SU-DHL-6 (cell line): ENCODE measurements at regions not wholly inside any gene's neighbourhood (a gene's known extent, or its start where the extent isn't known, plus 50 kb on each side); places are given as distances from the start of the nearest gene placed in this dataset.

Experiments
- H2AFZ ChIP-seq: fragments of 200-600 bp; sonication (generic); 2 replicates; pipeline ENCODE4 v1.6.1; 2014; ENCODE audit warnings: low read depth, mild to moderate bottlenecking, moderate library complexity, mixed read lengths, antibody characterized with exemption, low read length; ENCODE audit not compliant: severe bottlenecking
- H3F3A ChIP-seq: fragments of 200-600 bp; shearing (Covaris generic); 2 replicates; pipeline ENCODE4 v1.6.0; 2016; ENCODE audit warnings: antibody characterized with exemption, mild to moderate bottlenecking; ENCODE audit not compliant: insufficient read depth
- H3K27ac ChIP-seq: fragments of 200-600 bp; sonication (generic); 2 replicates; pipeline ENCODE4 v1.5.1; 2016; ENCODE audit warnings: low read depth, mild to moderate bottlenecking, low read length, moderate library complexity, mixed read lengths
- H3K27me3 ChIP-seq: fragments of 200-600 bp; sonication (generic), shearing (Covaris generic); 2 replicates; pipeline ENCODE4 v1.6.0; 2014; ENCODE audit warnings: mild to moderate bottlenecking, low read length
- H3K36me3 ChIP-seq: fragments of 200-600 bp; sonication (generic); 2 replicates; pipeline ENCODE4 v1.6.1; 2014; ENCODE audit warnings: mild to moderate bottlenecking, low read length, mixed read lengths
- H3K4me2 ChIP-seq: fragments of 300-600, 200-600 bp; shearing (Covaris generic), sonication (generic); 2 replicates; pipeline ENCODE4 v1.6.0; 2014; ENCODE audit warnings: low read length, low read depth, mild to moderate bottlenecking; ENCODE audit not compliant: poor library complexity, severe bottlenecking
- H3K4me3 ChIP-seq: fragments of 200-600 bp; sonication (generic); 2 replicates; pipeline ENCODE4 v1.5.1; 2014; ENCODE audit warnings: antibody characterized with exemption, low read length, mild to moderate bottlenecking, mixed read lengths; ENCODE audit not compliant: insufficient read depth, poor library complexity, severe bottlenecking
- H3K79me2 ChIP-seq: fragments of 200-600 bp; sonication (generic); 2 replicates; pipeline ENCODE4 v1.6.1; 2014; ENCODE audit warnings: mild to moderate bottlenecking, low read length, moderate library complexity; ENCODE audit not compliant: insufficient read depth
- H3K9ac ChIP-seq: fragments of 200-600 bp; sonication (generic); 2 replicates; pipeline ENCODE4 v1.7.0; 2014; ENCODE audit warnings: mild to moderate bottlenecking, low read length
- H3K9me2 ChIP-seq: fragments of 200-600 bp; sonication (generic); replicated peaks from 2 replicates; pipeline ENCODE4 v1.6.1; 2014; ENCODE audit warnings: low read length; ENCODE audit not compliant: insufficient read depth
- H3K9me3 ChIP-seq: fragments of 200-600 bp; sonication (generic); 2 replicates; pipeline ENCODE4 v1.6.1; 2014; ENCODE audit warnings: low read length, mixed read lengths; ENCODE audit not compliant: insufficient read depth
- H4K20me1 ChIP-seq: fragments of 200-600 bp; sonication (generic); 2 replicates; pipeline ENCODE4 v1.6.1; 2014; ENCODE audit warnings: low read depth, mild to moderate bottlenecking, antibody characterized with exemption, low read length, moderate library complexity, mixed read lengths
- EZH2phosphoT487 ChIP-seq: fragments of 200-600 bp; sonication (generic), shearing (Covaris generic); conservative IDR thresholded peaks from 2 replicates; pipeline ENCODE4 v1.6.1; 2018; ENCODE audit warnings: mild to moderate bottlenecking, antibody characterized with exemption, low read length, moderate library complexity, mixed read lengths
- TF ChIP-seq, protein P1 (sequence below): fragments of 200-600 bp; sonication (generic); IDR thresholded peaks from one replicate; pipeline ENCODE4 v1.5.1; 2017; ENCODE audit warnings: antibody characterized with exemption, mild to moderate bottlenecking, low read length, moderate library complexity; ENCODE audit not compliant: insufficient read depth, poor library complexity, severe bottlenecking

DNA sequence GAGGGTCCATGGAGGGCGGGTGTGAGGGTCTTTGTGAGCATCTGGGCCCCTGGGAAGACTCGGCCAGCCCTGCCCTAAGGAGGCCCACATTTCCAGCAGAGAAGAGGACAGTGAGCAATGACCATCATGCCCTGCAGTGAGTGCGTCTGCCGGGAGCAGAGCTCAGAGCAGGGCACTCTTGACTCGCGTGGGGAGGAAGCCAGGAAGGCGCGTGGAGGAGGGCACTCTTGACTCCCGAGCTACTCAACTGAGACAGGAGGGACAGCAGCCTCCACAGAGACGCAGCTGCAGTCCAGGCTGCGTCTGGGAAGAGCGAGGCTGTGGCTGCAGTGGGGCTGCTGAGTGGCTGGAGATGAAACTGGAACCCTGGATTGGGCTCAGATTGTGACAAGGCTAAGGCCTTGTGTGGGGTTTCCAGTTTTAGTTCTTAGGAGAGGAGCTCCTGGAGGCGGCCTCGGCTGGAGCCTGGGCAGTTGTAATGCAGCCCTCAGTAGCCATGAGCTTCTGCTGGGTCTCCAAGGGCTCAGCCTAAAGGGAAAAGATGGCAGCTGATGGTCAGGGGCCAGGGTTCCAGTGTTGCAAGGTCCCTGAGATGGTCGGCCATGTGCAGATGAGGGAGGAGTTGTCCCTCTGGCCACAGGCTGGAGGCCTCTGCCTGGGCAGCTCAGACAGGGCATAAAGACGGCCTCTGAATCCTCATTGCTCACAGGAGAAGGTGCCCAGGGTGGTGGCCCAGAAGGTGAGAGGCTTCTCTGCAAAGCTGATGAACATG is 264.7 kb upstream of the B3GAT1 start:
- Histone ChIP-seq H4K20me1 (no peaks in the 10 kb centered on the region), H3K4me3 (no peak overlapping the region), H3K9me3 (no peaks in the 10 kb centered on the region), H3K9me2 (no peaks in the 10 kb centered on the region), H3K27ac (no peak overlapping the region), H3K9ac (no peak overlapping the region), H3F3A (no peaks in the 10 kb centered on the region), H3K27me3 (no peaks in the 10 kb centered on the region), H3K79me2 (no peaks in the 10 kb centered on the region), H2AFZ (no peak overlapping the region), H3K36me3 (no peaks in the 10 kb centered on the region), H3K4me2 (no peak overlapping the region)
- TF ChIP-seq, protein P1, sequence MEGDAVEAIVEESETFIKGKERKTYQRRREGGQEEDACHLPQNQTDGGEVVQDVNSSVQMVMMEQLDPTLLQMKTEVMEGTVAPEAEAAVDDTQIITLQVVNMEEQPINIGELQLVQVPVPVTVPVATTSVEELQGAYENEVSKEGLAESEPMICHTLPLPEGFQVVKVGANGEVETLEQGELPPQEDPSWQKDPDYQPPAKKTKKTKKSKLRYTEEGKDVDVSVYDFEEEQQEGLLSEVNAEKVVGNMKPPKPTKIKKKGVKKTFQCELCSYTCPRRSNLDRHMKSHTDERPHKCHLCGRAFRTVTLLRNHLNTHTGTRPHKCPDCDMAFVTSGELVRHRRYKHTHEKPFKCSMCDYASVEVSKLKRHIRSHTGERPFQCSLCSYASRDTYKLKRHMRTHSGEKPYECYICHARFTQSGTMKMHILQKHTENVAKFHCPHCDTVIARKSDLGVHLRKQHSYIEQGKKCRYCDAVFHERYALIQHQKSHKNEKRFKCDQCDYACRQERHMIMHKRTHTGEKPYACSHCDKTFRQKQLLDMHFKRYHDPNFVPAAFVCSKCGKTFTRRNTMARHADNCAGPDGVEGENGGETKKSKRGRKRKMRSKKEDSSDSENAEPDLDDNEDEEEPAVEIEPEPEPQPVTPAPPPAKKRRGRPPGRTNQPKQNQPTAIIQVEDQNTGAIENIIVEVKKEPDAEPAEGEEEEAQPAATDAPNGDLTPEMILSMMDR: no peak
- no peak for TF ChIP-seq EZH2phosphoT487

DNA sequence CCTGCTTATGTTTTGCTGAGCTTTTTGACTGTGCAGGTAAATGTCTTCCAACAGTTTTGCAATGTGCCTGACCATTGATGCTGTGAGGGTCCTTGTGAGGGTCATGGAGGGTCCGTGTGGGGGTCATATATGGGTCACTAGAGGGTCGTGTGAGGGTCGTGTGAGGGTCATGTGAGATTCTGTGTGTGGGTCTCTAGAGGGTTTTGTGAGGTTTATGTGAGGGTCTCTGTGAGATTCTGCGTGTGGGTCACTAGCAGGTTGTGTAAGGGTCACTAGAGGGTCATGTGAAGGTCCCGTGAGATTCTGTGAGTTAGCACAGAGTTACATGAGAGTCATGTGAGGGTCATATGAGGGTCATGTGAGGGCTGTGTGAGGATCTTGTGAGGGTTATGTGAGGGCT is 263.9 kb upstream of the B3GAT1 start:
- Histone ChIP-seq H3K79me2 (no peaks in the 10 kb centered on the region), H3K9ac (no peak overlapping the region), H3F3A (no peaks in the 10 kb centered on the region), H2AFZ (no peak overlapping the region), H3K27ac (no peak overlapping the region), H3K9me2 (no peaks in the 10 kb centered on the region), H3K4me2 (no peak overlapping the region), H3K36me3 (no peaks in the 10 kb centered on the region), H4K20me1 (no peaks in the 10 kb centered on the region), H3K9me3 (no peaks in the 10 kb centered on the region), H3K27me3 (no peaks in the 10 kb centered on the region), H3K4me3 (no peak overlapping the region)
- TF ChIP-seq, protein P1: no peak
- no peak for TF ChIP-seq EZH2phosphoT487

DNA sequence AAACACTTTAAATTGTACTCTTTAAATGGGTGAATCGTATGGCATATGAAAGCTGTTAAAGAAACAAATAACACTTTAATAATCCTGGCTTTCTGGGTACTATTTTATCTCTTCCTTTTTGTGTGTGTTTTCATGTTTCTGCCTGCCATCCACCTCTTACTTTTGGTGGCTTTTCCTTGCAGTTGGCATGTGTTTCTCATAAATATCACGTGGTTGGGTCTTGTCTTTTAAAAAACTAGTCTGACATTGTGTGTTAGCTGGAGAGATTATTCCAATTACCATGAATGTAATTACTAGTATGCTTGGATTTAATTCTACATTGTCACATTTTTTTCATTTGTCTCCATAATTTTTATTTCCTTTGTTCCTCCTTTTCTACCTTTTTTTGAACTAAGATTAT is 262.9 kb upstream of the B3GAT1 start:
- H3K27me3 ChIP-seq: no peaks in the 10 kb centered on the region
- H3K36me3 ChIP-seq: no peaks in the 10 kb centered on the region
- no peak overlapping the region for H3K4me3 ChIP-seq
- no peak overlapping the region for H2AFZ ChIP-seq
- no peaks in the 10 kb centered on the region for H4K20me1 ChIP-seq
- TF ChIP-seq, protein P1: no peak
- no peak for TF ChIP-seq EZH2phosphoT487
- no peaks in the 10 kb centered on the region for H3K9me2 ChIP-seq
- no peaks in the 10 kb centered on the region for H3F3A ChIP-seq
- H3K4me2 ChIP-seq: no peak overlapping the region
- no peak overlapping the region for H3K9ac ChIP-seq
- no peak overlapping the region for H3K27ac ChIP-seq
- no peaks in the 10 kb centered on the region for H3K79me2 ChIP-seq
- H3K9me3 ChIP-seq: no peaks in the 10 kb centered on the region
